IPS-18a (cell line): ENCODE measurements at regions not wholly inside any gene's neighbourhood (a gene's known extent, or its start where the extent isn't known, plus 50 kb on each side); places are given as distances from the start of the nearest gene placed in this dataset.

Source experiments
- H3K27ac ChIP-seq: one replicate; pipeline ENCODE4 v1.5.1; 2013; ENCODE audit warnings: low read length
- H3K27me3 ChIP-seq: one replicate; pipeline ENCODE4 v1.6.1; 2013; ENCODE audit warnings: mild to moderate bottlenecking, low read length; ENCODE audit not compliant: control insufficient read depth, insufficient read depth
- H3K36me3 ChIP-seq: one replicate; pipeline ENCODE4 v1.6.1; 2013; ENCODE audit warnings: low read depth, low read length; ENCODE audit not compliant: control insufficient read depth
- H3K4me1 ChIP-seq: one replicate; pipeline ENCODE4 v1.6.1; 2013; ENCODE audit warnings: low read depth, low read length; ENCODE audit not compliant: control insufficient read depth
- H3K4me3 ChIP-seq: one replicate; pipeline ENCODE4 v1.5.1; 2013; ENCODE audit warnings: low read length
- H3K9ac ChIP-seq: one replicate; pipeline ENCODE4 v1.6.1; 2013; ENCODE audit warnings: mild to moderate bottlenecking, low read length, moderate library complexity
- H3K9me3 ChIP-seq: one replicate; pipeline ENCODE4 v1.6.1; 2013; ENCODE audit warnings: low read depth, low read length; ENCODE audit not compliant: control insufficient read depth

DNA sequence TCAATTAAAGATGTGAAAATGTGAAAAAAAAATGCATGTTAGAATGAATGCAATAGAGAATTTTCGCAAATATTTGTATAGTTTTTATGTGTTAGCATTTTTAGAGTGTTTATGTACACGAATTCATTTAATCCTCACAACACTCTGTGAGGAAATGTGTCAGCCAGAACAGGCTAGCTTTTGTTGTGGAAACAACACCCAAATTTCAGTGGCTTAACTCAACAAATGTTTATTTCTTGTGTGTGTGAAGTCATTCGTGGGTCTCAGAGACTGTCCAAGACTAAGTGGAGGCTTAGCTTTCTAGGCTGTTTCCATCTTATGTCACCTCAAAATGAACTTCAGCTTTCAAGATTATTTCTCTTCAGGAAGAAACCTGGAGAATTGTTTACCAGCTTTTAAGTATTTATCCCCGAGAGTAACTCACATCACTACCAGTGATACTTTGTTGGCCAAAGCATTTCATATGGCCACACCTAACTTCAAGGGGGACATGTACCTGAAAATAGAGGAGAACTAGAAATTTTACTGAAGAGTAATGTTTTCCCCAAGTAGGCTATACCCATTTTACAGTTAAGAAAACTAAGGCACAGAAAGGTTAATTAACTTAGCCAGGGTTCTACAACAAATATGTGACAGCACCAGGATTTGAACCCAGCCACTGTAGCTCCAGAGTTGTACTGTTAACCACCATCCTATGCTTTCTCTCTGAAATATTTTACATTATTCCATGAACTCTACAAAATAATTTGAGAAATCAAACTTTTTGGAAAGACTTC lies 306.1 kb downstream of the QKI start:
- Histone ChIP-seq H3K9me3 (no peaks in the 10 kb centered on the region), H3K4me1 (no peaks in the 10 kb centered on the region), H3K27me3 (no peaks in the 10 kb centered on the region), H3K9ac (no peak overlapping the region), H3K36me3 (no peaks in the 10 kb centered on the region), H3K4me3 (no peak overlapping the region), H3K27ac (no peak overlapping the region)

DNA sequence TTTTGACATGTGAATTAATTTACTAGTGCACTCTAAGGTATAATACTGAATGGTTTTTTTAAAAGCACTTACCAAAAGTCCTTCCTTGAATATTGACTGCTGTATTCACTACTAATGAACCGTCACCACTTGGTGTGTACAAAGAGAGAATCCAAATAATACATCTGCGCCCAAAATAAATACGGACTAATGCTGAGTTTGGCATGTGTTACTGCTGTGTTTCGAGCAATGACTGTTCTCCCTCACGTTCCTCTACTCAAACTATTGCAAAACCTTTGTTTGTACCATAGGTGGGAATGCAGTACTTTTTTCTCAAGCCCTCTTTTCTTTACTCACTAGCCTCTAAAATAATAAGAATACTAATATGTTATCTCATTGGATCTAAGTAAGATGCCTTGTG lies 305.5 kb downstream of the QKI start:
- Histone ChIP-seq H3K9ac (no peak overlapping the region), H3K27me3 (no peaks in the 10 kb centered on the region), H3K4me1 (no peaks in the 10 kb centered on the region), H3K27ac (no peak overlapping the region), H3K36me3 (no peaks in the 10 kb centered on the region), H3K9me3 (no peaks in the 10 kb centered on the region), H3K4me3 (no peak overlapping the region)

DNA sequence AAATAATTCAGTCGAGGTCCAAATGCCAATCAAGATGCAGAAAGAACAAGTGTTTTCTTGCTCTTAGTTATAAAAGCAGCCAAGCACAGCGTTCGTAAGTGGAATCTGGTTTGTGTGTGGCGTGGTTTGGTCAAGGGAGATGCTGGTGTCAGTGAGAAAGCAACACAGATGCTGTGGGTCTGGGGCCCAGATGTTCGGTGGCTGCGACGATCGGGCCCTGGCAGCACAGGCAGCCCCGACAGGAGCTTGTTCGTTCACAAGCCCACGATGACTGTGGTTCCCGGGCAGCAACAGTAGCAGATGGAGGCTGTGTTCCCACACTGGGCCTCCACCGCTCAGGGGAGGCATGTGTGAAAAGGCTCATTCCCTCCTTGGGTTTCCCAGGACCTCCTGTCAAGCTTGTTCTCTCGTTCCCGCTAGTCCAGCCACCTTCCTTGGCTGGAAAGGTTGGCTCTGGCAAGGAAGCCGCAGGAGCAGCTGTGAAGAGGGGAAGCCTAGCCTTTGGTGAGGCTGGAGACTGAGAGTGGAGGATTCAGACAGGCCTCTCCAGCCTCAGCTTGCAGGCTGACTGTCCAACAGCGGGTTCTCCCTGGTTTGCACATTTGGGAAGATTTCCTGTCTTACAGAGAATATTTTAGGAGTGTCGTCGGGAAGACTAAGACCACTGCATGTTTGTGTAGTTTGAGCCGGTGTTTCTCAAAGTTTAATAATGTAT lies 304.7 kb downstream of the QKI start:
- no peaks in the 10 kb centered on the region for H3K4me1 ChIP-seq
- H3K27me3 ChIP-seq = no peaks in the 10 kb centered on the region
- H3K27ac ChIP-seq = no peak overlapping the region
- no peaks in the 10 kb centered on the region for H3K36me3 ChIP-seq
- H3K9ac ChIP-seq = no peak overlapping the region
- H3K9me3 ChIP-seq = no peaks in the 10 kb centered on the region
- H3K4me3 ChIP-seq = no peak overlapping the region

DNA sequence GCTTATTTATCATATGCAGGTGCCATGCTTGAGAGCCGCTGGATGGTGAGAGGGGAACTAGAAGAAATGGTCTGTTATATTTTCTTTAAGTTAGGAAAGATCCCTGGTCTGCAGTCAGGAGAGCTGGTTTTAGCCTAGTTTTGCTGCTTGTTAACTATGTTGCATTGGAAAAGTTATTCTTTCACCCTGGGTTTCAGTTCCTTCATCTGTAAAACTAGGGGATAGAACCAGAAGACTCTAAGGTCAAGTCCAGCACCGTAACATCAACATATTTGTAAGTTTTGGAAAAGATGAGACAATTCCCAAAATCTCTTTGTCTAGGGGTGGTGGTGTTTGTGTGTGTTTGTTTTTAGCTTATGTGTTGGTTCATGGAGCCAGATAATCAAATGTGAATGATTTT lies 304.0 kb downstream of the QKI start:
- Histone ChIP-seq H3K27me3 (no peaks in the 10 kb centered on the region), H3K27ac (no peak overlapping the region), H3K36me3 (no peaks in the 10 kb centered on the region), H3K4me1 (no peaks in the 10 kb centered on the region), H3K4me3 (no peak overlapping the region), H3K9ac (no peak overlapping the region), H3K9me3 (no peaks in the 10 kb centered on the region)

DNA sequence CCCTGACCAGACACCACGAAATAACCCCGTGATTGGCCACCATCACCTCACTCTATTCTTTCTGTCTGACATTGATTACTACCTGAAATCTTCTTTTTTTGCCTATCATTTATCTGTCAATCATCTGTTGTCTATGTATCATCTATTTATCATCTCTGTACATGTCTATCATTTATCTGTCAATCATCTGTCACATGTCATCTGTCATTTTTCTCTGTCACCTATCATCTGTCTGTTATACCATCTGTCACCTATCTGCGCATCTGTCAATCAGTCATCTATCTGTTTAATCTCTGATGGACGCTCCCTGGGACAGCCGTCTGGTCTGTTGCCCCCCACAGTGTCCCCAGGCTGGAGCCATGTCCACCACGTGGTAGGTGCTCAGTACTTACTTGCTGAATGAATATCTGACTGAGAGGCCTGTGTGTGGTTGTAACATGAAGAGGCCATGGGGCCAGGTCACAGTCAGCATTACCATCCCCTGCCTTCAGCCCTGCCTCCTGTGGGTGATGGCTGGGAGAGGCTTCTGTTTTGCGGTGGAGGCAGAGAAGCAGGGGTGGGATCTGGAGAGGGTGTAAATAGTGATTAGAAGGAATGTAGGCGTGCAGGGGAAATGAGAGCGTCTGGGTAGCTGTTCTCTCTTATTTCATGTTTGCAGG lies 302.7 kb downstream of the QKI start:
- Histone ChIP-seq H3K27ac (no peak overlapping the region), H3K9me3 (no peaks in the 10 kb centered on the region), H3K36me3 (no peaks in the 10 kb centered on the region), H3K4me3 (no peak overlapping the region), H3K4me1 (no peaks in the 10 kb centered on the region), H3K9ac (no peak overlapping the region), H3K27me3 (no peaks in the 10 kb centered on the region)

DNA sequence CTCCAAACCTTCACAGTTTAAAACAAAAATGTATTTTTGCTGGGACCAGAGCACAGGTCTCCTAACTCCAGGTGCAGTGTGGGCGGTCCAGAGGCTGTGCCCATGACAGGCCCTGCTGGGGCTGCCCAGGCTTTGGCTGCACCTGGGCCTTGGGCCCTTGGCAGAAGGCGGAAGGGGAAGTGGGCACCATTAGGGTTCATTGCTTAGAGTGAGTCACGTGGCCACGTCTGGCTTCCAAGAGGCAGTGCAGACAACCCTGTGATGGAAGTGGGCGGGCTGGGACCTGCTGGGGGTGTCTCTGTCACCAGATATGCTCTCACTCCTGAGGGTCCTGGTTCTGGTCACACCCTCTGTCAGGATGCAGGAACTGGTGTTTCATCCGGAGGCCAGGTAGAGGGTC lies 302.2 kb downstream of the QKI start:
- Histone ChIP-seq H3K27me3 (no peaks in the 10 kb centered on the region), H3K9ac (no peak overlapping the region), H3K4me1 (no peaks in the 10 kb centered on the region), H3K27ac (no peak overlapping the region), H3K36me3 (no peaks in the 10 kb centered on the region), H3K4me3 (no peak overlapping the region), H3K9me3 (no peaks in the 10 kb centered on the region)

DNA sequence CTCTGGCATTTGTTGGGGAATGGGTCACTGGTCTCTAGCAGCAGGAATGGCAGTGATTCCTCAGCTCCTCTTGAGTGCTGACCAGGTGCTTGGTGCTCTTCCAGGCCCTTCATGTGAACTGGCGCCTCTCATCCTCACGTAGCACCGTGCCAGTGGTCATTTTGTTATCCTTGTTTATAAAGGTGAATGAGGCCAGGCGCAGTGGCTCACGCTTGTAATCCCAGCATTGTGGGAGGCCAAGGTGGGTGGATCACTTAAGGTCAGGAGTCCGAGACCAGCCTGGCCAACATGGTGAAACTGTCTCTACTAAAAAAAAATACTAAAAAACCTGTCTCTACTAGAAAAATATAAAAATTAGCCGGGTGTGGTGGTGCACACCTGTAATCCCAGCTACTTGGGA lies 301.3 kb downstream of the QKI start:
- Histone ChIP-seq H3K36me3 (no peaks in the 10 kb centered on the region), H3K4me3 (no peak overlapping the region), H3K4me1 (no peaks in the 10 kb centered on the region), H3K9me3 (no peaks in the 10 kb centered on the region), H3K27me3 (no peaks in the 10 kb centered on the region), H3K27ac (no peak overlapping the region), H3K9ac (no peak overlapping the region)

DNA sequence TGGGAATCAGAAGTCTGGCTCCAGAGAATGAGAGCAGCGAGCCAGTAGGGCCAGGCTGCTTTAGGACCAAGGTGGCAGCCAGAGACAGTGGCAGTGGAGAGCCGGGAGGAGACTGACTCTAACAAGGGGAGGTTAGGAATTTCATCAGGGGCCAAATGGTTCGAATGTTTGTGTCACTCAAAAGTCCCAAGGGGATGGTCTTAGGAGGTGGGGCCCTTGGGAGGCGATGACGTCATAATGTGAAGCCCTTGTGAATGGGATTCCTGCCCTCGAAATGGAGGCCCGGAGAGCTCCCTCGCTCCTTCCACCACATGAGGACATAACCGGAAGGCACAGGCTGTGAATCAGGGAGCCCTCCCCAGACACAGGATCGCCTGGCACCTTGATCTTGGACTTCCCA lies 299.7 kb downstream of the QKI start:
- Histone ChIP-seq H3K9me3 (no peaks in the 10 kb centered on the region), H3K27me3 (no peaks in the 10 kb centered on the region), H3K27ac (no peak overlapping the region), H3K9ac (no peak overlapping the region), H3K4me1 (no peaks in the 10 kb centered on the region), H3K4me3 (no peak overlapping the region), H3K36me3 (no peaks in the 10 kb centered on the region)

DNA sequence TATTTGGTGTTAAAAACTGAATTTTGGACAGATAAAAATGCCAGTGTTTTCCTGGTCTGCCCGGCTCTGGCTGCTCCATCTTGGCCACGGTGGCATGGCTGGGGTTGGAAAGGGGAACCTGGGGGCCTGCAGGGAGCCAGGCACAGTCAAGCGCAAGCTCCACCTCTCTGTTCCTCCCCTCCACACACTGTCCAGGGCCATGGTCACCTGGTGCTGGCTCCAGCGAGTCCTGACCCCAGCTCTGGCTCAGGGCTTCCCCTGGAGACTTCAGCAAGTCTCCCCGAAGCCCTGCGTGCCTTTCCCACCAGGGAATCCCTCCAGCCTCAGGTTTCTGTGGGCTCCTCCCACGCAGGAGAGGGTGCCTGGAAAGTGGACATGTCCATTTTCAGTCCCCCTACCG lies 298.5 kb downstream of the QKI start:
- H3K27ac ChIP-seq = no peak overlapping the region

DNA sequence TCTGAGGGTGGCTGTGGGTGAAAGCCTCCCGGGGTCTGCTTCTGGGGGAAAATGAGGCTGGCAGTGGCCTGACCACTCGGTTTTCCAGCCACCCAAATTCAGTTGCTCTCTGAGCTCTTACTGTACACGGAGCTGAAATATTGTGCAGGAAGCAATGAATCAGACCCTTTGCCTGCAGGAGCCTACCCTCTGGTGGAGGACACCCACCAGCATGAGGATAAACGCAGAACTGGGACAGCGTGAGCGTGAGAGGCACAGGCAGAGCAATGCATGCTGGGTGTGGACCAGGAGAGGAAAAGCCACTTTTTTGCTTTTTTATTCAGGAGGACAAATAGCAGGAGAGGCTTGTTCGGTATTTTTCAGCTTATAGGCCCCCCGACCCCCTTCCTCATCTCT lies 298.0 kb downstream of the QKI start:
- no peak overlapping the region for H3K4me3 ChIP-seq
- no peak overlapping the region for H3K9ac ChIP-seq
- no peaks in the 10 kb centered on the region for H3K9me3 ChIP-seq
- no peak overlapping the region for H3K27ac ChIP-seq
- H3K4me1 ChIP-seq = no peaks in the 10 kb centered on the region
- H3K36me3 ChIP-seq = no peaks in the 10 kb centered on the region
- H3K27me3 ChIP-seq = no peaks in the 10 kb centered on the region

More for the DNA sequence above, 298.5 kb downstream of the QKI start:
- H3K27me3 ChIP-seq = no peaks in the 10 kb centered on the region
- no peaks in the 10 kb centered on the region for H3K9me3 ChIP-seq
- H3K4me1 ChIP-seq = no peaks in the 10 kb centered on the region
- H3K9ac ChIP-seq = no peak overlapping the region
- no peak overlapping the region for H3K4me3 ChIP-seq
- H3K36me3 ChIP-seq = no peaks in the 10 kb centered on the region

DNA sequence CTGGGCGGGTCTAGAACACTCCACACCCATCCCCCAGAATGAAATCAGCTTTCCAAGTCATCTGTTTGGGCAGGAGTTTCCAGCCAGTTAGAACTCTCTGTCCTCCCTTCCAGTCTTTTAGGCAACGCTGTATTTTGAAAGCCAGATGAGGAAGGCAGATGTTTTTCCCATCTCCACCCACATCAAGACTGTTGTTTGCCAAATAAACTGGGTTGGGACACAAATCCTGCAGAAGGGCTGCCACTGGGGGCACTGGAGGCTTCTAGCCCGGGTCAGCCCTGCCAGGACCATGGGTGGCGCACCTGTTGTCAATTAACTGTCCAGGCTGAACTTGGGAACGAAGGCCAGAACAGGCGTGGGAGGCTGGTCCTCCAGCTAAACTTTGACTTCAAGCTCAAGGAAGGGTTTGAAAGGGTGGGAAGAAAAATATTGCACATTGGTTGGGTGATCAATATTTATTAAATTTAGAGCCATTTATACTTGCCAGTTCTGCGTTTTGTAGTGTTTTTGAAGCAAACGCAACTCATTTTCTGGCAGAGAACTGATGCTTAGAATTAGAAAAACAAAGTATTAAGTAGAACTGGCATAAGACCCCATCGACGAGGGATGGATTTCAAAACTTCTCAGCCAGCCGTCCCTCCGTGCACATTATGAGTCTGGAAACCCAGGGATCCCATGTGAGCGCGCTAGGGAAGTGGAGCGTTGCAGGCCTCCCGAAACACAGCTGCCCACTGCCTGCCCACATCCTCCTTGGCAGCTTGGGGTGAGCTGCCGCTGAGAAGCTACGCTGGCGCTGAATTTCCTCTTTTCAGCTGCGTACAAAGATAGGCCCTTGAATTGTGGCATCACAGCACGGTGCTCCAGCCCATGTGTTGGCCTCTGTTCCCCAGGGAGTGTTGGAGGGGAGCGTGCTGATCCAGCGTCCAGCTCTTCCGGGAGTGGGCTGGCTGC lies 297.4 kb downstream of the QKI start:
- Histone ChIP-seq H3K27ac (no peak overlapping the region), H3K9me3 (no peaks in the 10 kb centered on the region), H3K27me3 (no peaks in the 10 kb centered on the region), H3K36me3 (no peaks in the 10 kb centered on the region), H3K9ac (no peak overlapping the region), H3K4me3 (no peak overlapping the region), H3K4me1 (no peaks in the 10 kb centered on the region)
